HG02870 (cell line): ENCODE measurements at regions not wholly inside any gene's neighbourhood (a gene's known extent, or its start where the extent isn't known, plus 50 kb on each side); places are given as distances from the start of the nearest gene placed in this dataset.

ENCODE experiments used
- ATAC-seq: cut with Tn5 transposase; IDR thresholded peaks from one replicate; pipeline ENCODE4 v1.9.1; 2021; ENCODE audit warnings: mild to moderate bottlenecking, moderate library complexity; ENCODE audit not compliant: unreplicated experiment

DNA sequence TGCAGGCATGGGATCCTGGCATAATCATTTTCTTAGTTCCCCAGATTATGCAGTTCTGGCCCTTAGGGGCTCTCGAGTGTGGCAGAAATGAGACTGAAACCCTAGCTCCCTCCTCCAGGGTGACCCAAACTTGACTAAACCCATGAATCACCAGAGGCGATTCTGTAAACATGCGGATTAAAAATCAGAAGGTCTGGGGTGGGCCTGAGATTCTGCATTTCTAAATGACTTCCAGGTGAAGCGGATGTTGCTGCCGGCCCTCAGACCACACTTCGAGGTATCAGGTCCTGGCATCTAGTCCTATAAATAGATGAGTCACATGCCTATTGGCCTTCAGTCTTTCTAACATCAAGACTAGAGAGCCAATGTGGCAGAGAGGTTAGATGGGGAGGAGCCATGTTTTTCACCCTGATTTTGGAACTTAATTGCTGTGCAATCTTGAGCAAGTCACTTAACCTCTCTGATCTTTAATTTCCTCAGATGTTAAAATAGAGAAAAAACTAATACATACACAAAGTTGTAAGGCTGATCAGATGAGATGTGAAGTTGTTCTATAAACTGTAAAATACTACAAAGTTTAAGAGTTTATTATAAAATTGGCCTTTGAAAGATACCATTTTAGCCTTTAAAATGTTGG, 431.2 kb downstream of the FOXO1 start:
- no peak for ATAC-seq

DNA sequence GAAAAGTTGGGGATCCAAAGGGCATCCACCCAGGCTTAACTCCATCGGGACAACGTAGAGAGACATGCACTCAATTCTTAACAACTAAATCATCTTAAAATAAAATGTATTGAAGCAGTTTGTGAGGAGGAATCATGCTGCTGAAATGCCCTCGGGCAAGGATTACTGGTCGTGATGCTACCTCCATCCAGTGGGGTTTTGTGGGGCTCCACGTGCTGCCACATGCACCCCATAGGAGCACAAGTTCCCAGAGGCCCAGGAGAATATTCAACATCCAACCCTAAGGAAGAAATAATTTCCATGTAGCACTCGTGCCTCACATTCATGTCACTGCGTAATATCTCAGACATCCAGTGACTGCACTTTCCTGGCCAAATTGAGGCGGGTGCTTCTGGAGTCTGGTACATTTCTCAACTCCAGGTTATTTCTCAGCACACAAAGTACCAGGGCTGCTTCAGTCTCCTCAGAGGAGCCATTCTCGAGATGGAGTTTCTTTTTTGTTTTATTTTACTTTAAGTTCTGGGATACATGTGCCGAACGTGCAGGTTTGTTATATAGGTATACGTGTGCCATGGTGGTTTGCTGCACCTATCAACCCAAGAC, 429.8 kb downstream of the FOXO1 start:
- no peak for ATAC-seq

DNA sequence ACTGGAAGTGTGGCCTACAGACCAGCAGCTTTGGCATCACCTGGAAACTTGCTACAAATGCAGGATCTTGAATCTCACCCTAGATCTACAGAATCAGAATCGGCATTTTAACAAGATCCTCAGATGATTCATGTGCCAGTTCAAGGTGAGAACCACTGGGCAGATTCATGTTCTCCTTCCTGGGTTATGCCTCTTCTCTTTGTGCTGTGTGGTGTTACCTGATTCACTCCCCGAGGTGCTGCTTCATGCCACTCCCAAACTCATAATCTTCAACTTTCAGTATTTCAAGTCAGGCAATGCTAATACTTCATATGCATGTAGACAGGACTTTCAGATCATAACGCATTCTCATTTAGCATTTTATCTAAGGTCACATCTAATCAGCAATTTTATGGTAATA, 427.7 kb downstream of the FOXO1 start:
- ATAC-seq = no peak

DNA sequence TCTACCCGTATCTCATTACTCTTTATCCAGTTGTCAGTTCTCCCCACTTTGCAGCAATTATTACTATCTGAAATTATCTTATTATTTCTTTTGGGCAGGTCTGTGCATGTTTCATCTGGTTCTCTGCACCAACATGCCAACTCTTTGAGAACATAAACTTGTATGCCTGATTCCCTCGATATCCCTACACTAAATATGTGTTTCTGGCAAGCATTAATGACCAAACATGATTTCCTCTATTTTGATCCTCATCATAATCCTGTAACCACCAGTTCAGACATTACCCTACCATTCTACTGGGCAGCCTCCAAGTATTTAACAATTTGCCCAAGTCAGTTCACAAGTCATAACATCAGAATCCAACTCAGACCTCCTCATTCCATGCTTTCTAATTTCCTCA, 426.1 kb downstream of the FOXO1 start:
- no peak for ATAC-seq

DNA sequence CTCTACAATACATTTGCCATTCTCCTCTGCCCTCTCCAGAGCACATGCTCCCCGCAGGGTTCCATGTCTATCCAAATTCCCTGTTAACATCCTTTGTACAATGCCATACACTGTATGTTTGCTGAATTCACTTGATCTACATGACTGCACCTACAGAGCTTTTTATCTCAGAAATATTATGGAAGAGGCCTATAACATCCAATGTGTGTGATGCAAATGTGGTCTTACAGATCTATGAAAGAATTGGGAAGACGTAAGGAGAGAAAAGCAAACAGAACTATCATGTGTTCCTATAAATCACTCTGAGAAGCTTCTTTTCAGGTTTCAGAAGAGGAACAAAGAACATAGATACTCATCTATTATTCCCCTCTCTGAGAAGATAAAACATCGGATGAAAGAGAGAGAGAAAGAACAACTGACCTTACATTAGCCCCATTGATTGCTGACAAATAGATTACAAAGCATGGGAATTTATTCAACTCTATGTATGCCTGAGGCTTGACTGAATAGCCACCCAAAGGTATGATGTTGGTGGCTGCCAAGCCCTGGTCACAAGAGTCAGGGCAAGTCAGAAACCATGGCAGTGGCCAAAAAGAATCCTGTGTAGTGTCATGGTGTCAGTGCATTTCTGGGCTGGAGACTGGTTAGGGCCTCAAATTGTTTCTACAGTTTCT, 425.2 kb downstream of the FOXO1 start:
- ATAC-seq = no peak

DNA sequence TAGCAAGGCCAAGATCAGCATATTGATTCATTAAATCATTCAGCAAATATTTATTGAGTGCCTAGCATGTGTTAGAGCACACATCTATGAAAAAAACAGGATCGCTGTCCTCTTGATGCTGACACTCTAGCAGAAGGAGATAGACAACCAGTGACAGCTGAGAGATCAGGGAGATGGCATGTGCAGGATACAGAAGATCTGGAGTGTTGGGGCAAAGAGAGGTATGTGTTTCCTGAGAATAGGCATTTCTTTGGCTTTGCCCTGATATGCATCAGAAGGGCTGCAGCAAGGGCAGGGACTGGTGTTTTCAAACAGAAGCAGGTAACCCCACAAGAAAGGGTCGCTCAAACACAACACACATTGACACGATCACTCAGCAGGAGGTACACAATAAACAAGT, 423.4 kb downstream of the FOXO1 start:
- ATAC-seq = no peak

DNA sequence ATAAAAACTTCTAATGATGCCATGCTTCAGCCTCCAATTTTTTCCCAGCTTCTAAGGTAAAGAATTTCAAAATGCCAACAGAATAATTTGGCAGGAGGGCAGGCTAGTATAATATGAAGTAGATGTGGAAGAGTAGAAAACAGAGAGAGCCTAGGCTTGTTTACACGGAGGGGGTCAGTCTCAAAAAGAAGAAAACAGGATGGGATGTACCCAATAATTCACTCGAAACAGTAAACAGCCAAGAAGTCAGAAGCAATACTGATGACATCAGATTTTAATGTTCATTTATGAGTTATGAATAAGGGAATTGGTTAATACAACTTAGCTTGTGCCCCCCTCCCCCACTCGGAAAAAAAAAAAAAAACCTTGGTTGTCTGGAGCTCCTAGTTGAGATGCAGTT, 422.5 kb downstream of the FOXO1 start:
- ATAC-seq = no peak

DNA sequence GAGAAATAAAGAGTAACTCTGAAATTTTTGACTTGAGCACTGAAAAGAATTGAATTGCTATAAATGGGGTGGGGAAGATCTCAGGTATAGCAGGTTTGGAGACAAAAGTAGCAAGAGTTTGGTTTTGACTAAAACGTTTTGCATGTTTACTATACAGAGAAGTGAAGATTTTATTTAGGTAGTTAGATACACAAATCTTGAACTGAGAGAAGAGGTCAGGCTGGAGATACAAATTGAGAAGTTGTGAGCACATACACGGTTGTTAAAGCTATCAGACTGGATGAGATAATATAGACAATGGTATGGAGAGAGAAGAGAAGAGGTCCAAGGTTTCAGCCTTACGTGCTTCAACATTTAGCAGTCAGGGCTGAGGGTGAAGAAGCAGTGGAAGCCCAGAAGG, 420.9 kb downstream of the FOXO1 start:
- ATAC-seq = no peak

DNA sequence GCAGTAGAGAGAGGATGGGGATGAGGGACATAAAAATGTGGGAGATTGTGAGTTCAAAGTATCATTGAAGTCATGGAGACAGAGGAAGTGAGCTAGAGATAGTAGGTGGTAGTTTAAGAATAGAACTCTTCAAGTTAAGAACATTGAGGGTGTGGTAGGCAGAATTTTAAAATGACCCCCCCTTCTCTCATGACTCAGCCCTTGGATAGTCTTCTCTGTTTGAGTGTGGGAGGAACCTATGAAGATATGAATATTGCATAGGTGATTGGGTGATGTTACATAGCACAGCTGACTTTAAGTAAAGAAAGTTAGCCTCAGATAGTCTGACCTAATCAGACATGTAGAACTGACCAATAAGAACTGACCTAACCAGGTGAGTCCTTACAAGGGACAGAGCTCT, 418.6 kb downstream of the FOXO1 start:
- ATAC-seq = no peak

DNA sequence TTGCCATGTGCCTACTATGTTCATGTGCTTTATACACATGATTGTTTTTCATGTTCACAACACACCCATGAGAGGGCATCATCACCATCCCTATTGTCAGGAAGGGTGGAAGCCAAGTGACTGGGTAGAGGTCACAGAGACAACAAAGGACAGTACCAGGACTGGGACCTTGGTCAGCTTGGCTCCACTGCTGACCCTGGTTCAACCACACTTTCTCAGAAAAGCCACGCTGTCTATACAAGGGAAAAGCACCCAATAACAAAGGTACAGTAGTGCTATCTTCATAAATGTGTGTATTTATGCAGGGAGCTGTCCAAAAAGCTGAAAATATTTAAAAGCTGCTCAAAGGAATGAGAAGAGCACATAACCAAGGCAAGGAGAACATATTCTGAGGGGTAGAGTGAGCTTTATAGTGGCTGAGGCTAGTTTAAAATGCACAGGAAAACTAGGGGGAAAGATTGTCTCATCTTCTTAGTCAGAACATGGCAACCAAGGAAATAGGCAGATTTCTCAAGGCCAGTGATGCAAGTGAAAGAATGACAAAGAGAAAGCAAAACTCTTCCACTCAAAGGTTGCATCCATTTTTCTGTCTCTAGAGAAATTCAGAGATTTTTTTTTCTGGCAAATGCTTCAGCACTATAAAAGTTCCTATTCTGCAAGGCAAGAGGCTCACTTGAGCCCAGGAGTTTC, 415.0 kb downstream of the FOXO1 start:
- no peak for ATAC-seq

DNA sequence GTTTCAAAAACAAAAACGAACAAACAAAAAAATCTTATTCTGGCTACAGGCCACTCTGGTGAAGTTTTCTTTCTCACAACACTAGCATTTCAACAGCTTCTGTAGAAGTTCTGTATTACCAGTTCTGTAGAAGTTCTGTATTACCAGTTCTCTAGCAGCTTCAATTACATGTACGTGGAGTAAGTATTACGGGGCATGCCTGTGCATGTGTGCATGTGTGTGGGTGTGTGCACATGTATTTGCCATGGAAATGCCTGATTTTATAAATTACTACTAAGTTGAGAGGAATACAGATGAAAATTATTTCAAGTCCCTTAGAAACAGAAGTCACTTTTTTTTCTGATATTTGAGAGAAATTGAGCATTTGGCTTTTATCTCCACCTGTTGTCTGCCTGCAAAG, 414.2 kb downstream of the FOXO1 start:
- ATAC-seq = no peak

DNA sequence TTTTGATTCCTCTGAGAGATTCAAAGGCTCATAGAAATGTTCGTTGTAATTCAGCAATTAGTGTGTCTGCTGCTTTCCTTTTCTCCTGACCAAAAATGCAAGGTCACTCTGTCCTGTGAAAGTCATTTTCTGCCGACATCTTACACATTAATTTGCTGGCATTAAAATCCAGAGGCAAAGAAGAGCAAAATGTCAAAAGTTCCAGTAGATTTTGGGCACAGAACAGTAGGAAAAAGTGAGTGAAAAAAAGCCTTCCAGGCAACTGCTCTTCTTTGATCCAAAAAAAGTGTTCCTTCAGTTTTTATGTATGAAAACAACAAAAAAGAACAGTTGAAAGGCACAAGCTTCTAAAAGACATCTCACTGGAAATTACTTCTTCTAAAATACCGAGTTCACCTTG, 413.8 kb downstream of the FOXO1 start:
- ATAC-seq = no peak

DNA sequence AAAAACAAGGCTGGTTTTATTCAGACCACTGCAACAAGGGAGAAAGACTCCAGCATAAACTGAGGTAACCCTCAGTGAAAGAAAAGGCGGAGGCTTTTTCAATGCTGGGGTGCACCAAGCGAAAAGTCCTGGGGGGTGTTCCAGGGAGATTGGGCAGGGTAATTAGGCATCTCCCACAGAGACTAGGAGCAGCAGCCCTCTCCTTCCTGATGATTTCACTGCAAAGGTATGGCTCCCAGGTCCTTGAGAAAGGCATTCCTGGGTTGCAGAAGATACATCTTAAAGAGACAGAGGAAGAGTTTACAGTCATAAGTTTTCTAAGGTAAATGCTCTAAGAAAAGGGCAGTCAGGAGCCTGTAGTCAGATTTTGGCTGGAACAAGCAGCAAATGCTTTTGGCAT, 412.0 kb downstream of the FOXO1 start:
- no peak for ATAC-seq

DNA sequence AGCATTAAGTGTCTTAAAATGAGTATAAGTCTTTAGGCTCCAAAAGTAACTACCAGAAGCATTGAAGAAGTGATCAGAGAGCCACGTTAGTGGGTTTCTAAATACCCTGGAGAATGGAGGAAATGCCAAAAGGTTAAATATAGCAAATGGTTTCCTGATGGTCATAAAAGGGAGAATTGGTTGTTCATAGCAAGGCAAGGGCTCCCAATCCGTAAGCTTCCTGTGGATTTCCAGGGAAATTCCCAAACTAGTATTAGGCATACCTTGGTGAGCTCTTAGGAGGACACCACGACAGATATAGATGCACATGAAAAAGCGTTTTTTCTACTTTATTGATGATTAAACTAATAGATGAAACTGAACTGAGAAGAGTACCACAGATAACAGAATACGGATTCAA, 410.9 kb downstream of the FOXO1 start:
- ATAC-seq = no peak

DNA sequence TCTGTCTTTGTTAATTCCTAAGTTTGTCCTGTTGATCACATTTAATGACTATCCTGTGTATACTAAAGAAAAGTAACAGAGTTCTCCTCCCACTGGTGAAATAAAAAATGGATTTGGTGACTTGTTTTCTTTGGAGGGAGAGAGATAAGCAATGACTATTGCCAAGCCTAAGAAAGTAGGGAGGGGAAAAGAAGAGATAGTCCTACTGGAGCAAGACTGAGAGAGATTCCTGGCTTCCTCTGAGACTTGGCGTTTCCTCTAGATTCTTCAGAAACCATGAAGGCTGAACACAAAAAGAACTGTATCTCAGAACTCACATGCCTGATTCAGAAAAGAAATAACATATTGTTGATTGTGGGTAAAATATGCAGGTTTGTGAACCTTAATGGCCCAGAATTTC, 406.5 kb downstream of the FOXO1 start:
- no peak for ATAC-seq

DNA sequence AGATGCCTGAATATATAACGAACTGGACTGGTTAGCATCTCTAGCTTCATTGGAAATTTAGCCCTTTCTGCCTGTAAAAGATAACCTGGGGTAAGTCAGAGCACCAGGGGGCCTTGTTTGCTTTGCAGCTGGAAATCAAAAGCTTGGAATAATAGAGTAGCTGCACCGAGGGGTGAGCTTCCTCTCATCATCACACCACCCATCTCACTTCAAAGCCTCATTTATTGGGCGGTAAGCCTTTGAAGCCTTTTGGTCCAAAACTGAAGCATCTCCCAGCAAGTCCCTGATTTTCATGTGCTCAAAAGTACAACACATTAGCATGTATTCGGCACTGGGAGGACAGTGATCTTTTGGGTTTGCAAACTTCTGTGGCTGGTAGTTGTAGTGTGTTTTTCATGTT, 405.1 kb downstream of the FOXO1 start:
- ATAC-seq = no peak

DNA sequence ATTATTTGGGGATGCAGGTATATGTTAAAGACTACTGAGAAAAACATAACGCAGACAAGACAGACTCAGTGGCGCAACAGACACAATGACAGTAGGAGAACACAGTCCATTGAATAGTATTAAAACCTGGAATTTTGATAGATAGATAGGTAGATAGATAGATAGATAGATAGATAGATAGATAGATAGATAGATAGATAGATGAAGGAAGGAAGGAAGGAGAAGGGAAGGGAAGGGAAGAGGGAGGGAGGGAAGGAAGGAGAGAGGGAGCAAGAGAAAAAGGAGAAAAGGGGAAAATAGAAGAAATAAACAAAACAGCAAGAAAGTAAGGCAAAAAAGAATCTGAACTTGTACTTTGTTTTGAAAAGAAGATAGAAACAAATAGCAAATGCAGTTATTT, 404.5 kb downstream of the FOXO1 start:
- ATAC-seq = no peak

DNA sequence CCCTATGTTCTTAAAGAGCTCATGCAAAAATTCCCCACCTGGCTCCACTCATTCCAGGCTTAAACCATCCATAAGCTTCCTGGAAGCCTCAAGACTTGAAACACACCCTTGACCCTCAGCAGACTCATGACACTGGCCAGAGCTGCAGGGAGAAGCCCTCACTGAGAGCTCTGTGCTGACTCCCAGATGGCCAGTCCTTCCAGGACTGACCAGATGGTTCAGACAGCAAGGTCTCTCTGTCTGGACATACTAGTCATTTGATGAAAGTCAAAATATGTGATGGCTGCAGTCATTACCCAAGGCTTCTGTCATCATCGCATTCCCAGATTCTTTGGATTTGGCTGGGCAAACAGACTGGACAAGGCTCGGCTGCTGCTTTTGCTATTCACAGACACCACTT, 397.4 kb downstream of the FOXO1 start:
- ATAC-seq = no peak

DNA sequence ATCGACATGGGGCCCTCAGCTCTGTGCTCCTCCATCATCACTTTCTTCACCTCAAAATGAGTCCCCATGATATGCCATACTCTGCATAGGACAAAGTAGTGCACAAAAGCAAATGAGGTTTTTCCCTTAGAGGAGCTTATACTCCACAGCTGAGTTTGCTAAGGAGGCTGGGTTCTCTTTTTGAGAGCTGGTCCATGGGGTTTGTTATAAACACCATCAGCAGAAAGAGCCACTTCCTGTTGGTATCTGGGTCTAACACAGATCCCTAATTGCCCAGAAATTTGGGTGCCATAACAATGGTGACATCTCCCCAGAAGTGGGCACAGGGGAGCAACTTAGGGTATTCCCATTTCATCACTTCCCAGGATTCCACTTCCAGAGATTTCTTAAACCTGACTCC, 395.7 kb downstream of the FOXO1 start:
- no peak for ATAC-seq

DNA sequence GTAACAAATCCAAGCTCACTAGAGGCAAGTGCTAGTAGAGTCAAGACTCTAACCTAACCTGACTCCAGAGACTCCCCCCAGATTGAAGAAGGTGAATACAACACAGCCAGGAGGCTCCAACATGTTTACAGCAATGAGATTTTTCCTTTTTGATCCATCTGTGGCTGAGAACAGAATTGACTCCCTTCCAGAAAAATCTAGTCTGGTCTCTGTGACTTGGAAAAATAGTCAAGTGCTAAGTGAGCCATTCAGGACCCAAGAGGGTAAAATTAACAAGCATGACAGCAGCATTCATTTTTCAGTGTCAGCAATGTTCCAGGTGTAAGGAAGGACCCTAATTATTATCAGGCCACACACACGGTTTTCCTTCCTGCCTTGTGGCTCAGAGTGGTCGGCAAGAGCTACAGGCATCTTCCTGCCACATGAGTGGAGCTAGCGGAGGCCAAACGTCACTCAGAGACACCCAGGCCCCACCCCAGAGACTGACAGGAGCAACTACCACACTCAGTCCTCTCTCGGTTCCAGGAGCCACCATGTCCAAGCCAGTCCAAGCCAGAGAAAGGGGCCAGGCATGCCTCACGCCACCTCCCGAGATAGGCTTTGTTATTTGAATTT, 395.1 kb downstream of the FOXO1 start:
- ATAC-seq = no peak

DNA sequence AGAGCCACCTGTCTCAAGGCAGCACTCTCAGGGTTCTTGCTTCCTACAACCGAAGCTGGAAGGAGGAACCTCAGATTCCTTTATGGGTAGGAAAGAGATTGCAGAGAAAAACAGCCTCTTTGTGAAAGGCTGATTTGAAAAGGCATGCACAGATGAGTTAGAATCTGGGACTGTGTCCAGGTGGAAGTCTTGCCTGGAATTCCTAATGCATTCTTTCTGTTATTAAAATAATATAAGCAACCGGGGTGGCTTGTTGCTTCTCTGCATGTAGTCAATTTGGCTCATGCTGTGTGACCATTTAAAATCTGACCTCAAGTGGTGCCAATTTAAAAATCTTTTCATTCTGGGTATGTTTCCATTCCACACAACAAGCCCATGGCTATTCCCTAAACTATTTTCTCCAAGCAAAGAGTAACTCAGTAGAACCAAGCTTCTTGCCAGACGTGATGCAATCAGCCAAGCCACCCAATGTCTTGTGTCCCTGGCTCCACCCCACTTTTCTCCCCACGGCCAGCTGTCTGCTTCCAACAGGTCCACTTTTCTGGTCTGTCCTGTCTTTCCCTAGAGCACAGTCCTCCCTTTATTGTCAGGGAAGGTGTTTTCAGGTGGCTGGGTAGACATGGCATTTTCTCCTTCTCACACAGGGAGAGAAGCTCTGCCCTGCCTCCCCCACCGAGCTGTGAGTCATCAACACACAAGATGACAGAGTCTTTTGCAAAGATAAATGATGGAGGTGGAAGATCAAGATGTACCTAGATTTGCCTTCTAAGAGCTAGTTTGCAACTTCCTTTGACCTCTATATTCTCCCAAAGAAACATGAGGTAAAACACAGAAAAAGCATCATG, 394.3 kb downstream of the FOXO1 start:
- no peak for ATAC-seq
